SK-N-SH (cell line): ENCODE measurements at regions not wholly inside any gene's neighbourhood (a gene's known extent, or its start where the extent isn't known, plus 50 kb on each side); places are given as distances from the start of the nearest gene placed in this dataset.

ENCODE experiments used
- CTCF ChIP-seq: fragments of 200-600 bp; sonication (generic); IDR thresholded peaks from 2 replicates; pipeline ENCODE4 v1.6.1; 2017; ENCODE audit warnings: antibody characterized with exemption, mild to moderate bottlenecking, moderate library complexity
- FOXM1 ChIP-seq: IDR thresholded peaks from 2 replicates; pipeline ENCODE4 v1.4.0; 2012; ENCODE audit warnings: low read depth, mild to moderate bottlenecking
- JUND ChIP-seq: IDR thresholded peaks from 2 replicates; pipeline ENCODE4 v1.4.0; 2012
- POLR2AphosphoS5 ChIP-seq: IDR thresholded peaks from 2 replicates; pipeline ENCODE4 v1.6.1; 2012; ENCODE audit warnings: low read depth, low read length
- RCOR1 ChIP-seq: fragments of 150-350 bp; IDR thresholded peaks from 2 replicates; pipeline ENCODE4 v1.6.1; 2017; ENCODE audit warnings: antibody characterized with exemption, low read length
- RFX5 ChIP-seq: IDR thresholded peaks from 2 replicates; pipeline ENCODE4 v1.6.1; 2012; ENCODE audit warnings: mild to moderate bottlenecking, improper control_type of control experiment, low read length
- RXRA ChIP-seq: IDR thresholded peaks from 2 replicates; pipeline ENCODE4 v1.4.0; 2012; ENCODE audit warnings: low read depth, mild to moderate bottlenecking, borderline replicate concordance
- SIN3A ChIP-seq: IDR thresholded peaks from 2 replicates; pipeline ENCODE4 v1.6.1; 2012; ENCODE audit warnings: low read depth, mild to moderate bottlenecking, low read length, moderate library complexity, borderline replicate concordance
- TAF1 ChIP-seq: IDR thresholded peaks from 2 replicates; pipeline ENCODE4 v1.6.1; 2012; ENCODE audit warnings: low read depth, mild to moderate bottlenecking, low read length, moderate library complexity, borderline replicate concordance

GRCh38 chr2:219968685-219969345 is 341.4 kb downstream of the SLC4A3 start:
- TF ChIP-seq CTCF (no peak), RXRA (no peak), POLR2AphosphoS5 (no peak), RCOR1 (no peak), JUND (no peak), SIN3A (no peak), FOXM1 (no peak), TAF1 (no peak), RFX5 (no peak)
